ENCODE measurements at regions not wholly inside any gene's neighbourhood (a gene's known extent, or its start where the extent isn't known, plus 50 kb on each side); places are given as distances from the start of the nearest gene placed in this dataset.

- no peak for TF ChIP-seq CTCF (IDR thresholded peaks at IDR 0.05; ENCODE audit: low read length)
- TF ChIP-seq EZH2 (IDR thresholded peaks at IDR 0.05; ENCODE audit: borderline replicate concordance, low read length), result no peak
These were observed 172.2 kb downstream of the C5orf15 start for GRCh38 chr5:133796186-133796585.

All from OCI-LY1 (cell line).